ENCODE measurements at regions not wholly inside any gene's neighbourhood (a gene's known extent, or its start where the extent isn't known, plus 50 kb on each side); places are given as distances from the start of the nearest gene placed in this dataset.

GRCh38 chr14:71534506-71534905 is 397.7 kb upstream of the RGS6 start:
- DNase-seq: no peak
- Mint-ChIP-seq H3K27me3 (no peaks in the 10 kb centered on the region), H3K9me3 (no peaks in the 10 kb centered on the region), H3K4me1 (peaks cover 3% of the 10 kb centered on the region), H3K27ac (no peak overlapping the region), H3K36me3 (peaks cover 14% of the 10 kb centered on the region), H3K4me3 (no peak overlapping the region)
- CTCF ChIA-PET: no interaction called here

GRCh38 chr14:71536015-71536740 is 396.1 kb upstream of the RGS6 start:
- H3K27ac Mint-ChIP-seq: no peak overlapping the region
- no peak for DNase-seq
- peaks cover 3% of the 10 kb centered on the region for H3K4me1 Mint-ChIP-seq
- no peaks in the 10 kb centered on the region for H3K27me3 Mint-ChIP-seq
- peaks cover 4% of the 10 kb centered on the region for H3K36me3 Mint-ChIP-seq
- no peak overlapping the region for H3K4me3 Mint-ChIP-seq
- no peaks in the 10 kb centered on the region for H3K9me3 Mint-ChIP-seq
- CTCF ChIA-PET: no interaction called here

GRCh38 chr14:71536927-71537772 is 395.1 kb upstream of the RGS6 start:
- Mint-ChIP-seq H3K9me3 (no peaks in the 10 kb centered on the region), H3K4me1 (peaks cover 5% of the 10 kb centered on the region), H3K4me3 (no peak overlapping the region), H3K27me3 (no peaks in the 10 kb centered on the region), H3K36me3 (no peaks in the 10 kb centered on the region), H3K27ac (no peak overlapping the region)
- CTCF ChIA-PET: no interaction called here
- no peak for DNase-seq

GRCh38 chr14:71538288-71538687 is 393.9 kb upstream of the RGS6 start:
- CTCF ChIA-PET: no interaction called here
- Mint-ChIP-seq H3K36me3 (no peaks in the 10 kb centered on the region), H3K4me3 (no peak overlapping the region), H3K9me3 (no peaks in the 10 kb centered on the region), H3K27ac (no peak overlapping the region), H3K27me3 (no peaks in the 10 kb centered on the region), H3K4me1 (peaks cover 12% of the 10 kb centered on the region)
- DNase-seq: no peak

GRCh38 chr14:71538938-71539649 is 393.1 kb upstream of the RGS6 start:
- H3K27me3 Mint-ChIP-seq: no peaks in the 10 kb centered on the region
- CTCF ChIA-PET: no interaction called here
- no peak for DNase-seq
- no peak overlapping the region for H3K4me3 Mint-ChIP-seq
- no peaks in the 10 kb centered on the region for H3K36me3 Mint-ChIP-seq
- H3K4me1 Mint-ChIP-seq: peaks cover 12% of the 10 kb centered on the region
- H3K27ac Mint-ChIP-seq: no peak overlapping the region
- no peaks in the 10 kb centered on the region for H3K9me3 Mint-ChIP-seq

- Mint-ChIP-seq H3K27ac (no peak overlapping the region), H3K4me3 (no peak overlapping the region), H3K9me3 (no peaks in the 10 kb centered on the region), H3K36me3 (no peaks in the 10 kb centered on the region), H3K4me1 (peaks cover 12% of the 10 kb centered on the region), H3K27me3 (no peaks in the 10 kb centered on the region)
- no peak for DNase-seq
- CTCF ChIA-PET: no interaction called here
Measured at GRCh38 chr14:71539650-71540285, 392.5 kb upstream of the RGS6 start.

GRCh38 chr14:71541271-71541670 is 391.0 kb upstream of the RGS6 start:
- Mint-ChIP-seq H3K9me3 (no peaks in the 10 kb centered on the region), H3K27me3 (no peaks in the 10 kb centered on the region), H3K4me1 (peaks cover 12% of the 10 kb centered on the region), H3K4me3 (no peak overlapping the region), H3K36me3 (no peaks in the 10 kb centered on the region), H3K27ac (no peak overlapping the region)
- CTCF ChIA-PET: interaction anchor here (1.2 kb wide), 1 partner anchor 31 kb away, joined by 4 read pairs; no protein-coding TSS in a partner anchor
- DNase-seq: no peak

- H3K27ac Mint-ChIP-seq: peak overlapping the region; percentile 37
- H3K36me3 Mint-ChIP-seq: peaks cover 2% of the 10 kb centered on the region
- no peak for DNase-seq
- no peak overlapping the region for H3K4me3 Mint-ChIP-seq
- peaks cover 12% of the 10 kb centered on the region for H3K4me1 Mint-ChIP-seq
- no peaks in the 10 kb centered on the region for H3K9me3 Mint-ChIP-seq
- CTCF ChIA-PET: interaction anchor here (1.2 kb wide), 1 partner anchor 32 kb away, joined by 4 read pairs; no protein-coding TSS in a partner anchor
- no peaks in the 10 kb centered on the region for H3K27me3 Mint-ChIP-seq
Measured at GRCh38 chr14:71541973-71542690, 390.1 kb upstream of the RGS6 start.

- no peak for DNase-seq
- CTCF ChIA-PET: interaction anchor here (0.7 kb wide), 1 partner anchor 928 kb away, joined by 3 read pairs; no protein-coding TSS in a partner anchor
- H3K36me3 Mint-ChIP-seq: peaks cover 2% of the 10 kb centered on the region
- H3K27ac Mint-ChIP-seq: no peak overlapping the region
- H3K9me3 Mint-ChIP-seq: no peaks in the 10 kb centered on the region
- no peaks in the 10 kb centered on the region for H3K27me3 Mint-ChIP-seq
- no peak overlapping the region for H3K4me3 Mint-ChIP-seq
- peaks cover 38% of the 10 kb centered on the region for H3K4me1 Mint-ChIP-seq
Measured at GRCh38 chr14:71549421-71550050, 382.7 kb upstream of the RGS6 start.

- H3K36me3 Mint-ChIP-seq: peaks cover 2% of the 10 kb centered on the region
- H3K27ac Mint-ChIP-seq: no peak overlapping the region
- peaks cover 46% of the 10 kb centered on the region for H3K4me1 Mint-ChIP-seq
- no peak for DNase-seq
- CTCF ChIA-PET: no interaction called here
- no peaks in the 10 kb centered on the region for H3K27me3 Mint-ChIP-seq
- no peaks in the 10 kb centered on the region for H3K9me3 Mint-ChIP-seq
- no peak overlapping the region for H3K4me3 Mint-ChIP-seq
Measured at GRCh38 chr14:71550367-71550766, 381.9 kb upstream of the RGS6 start.

GRCh38 chr14:71551291-71551950 is 380.8 kb upstream of the RGS6 start:
- no peak overlapping the region for H3K4me3 Mint-ChIP-seq
- peaks cover 57% of the 10 kb centered on the region for H3K4me1 Mint-ChIP-seq
- H3K27ac Mint-ChIP-seq: no peak overlapping the region
- no peak for DNase-seq
- H3K36me3 Mint-ChIP-seq: peaks cover 6% of the 10 kb centered on the region
- no peaks in the 10 kb centered on the region for H3K27me3 Mint-ChIP-seq
- no peaks in the 10 kb centered on the region for H3K9me3 Mint-ChIP-seq
- CTCF ChIA-PET: interaction anchor here (1.2 kb wide), 1 partner anchor 202 kb away, joined by 3 read pairs; no protein-coding TSS in a partner anchor

GRCh38 chr14:71552809-71553208 is 379.4 kb upstream of the RGS6 start:
- DNase-seq: no peak
- no peaks in the 10 kb centered on the region for H3K27me3 Mint-ChIP-seq
- no peak overlapping the region for H3K4me3 Mint-ChIP-seq
- peak overlapping the region; percentile 99 for H3K27ac Mint-ChIP-seq
- H3K9me3 Mint-ChIP-seq: no peaks in the 10 kb centered on the region
- peaks cover 71% of the 10 kb centered on the region for H3K4me1 Mint-ChIP-seq
- CTCF ChIA-PET: interaction anchor here (0.9 kb wide), 1 partner anchor 34 kb away, joined by 3 read pairs; no protein-coding TSS in a partner anchor
- peaks cover 12% of the 10 kb centered on the region for H3K36me3 Mint-ChIP-seq

- peaks cover 12% of the 10 kb centered on the region for H3K36me3 Mint-ChIP-seq
- no peaks in the 10 kb centered on the region for H3K9me3 Mint-ChIP-seq
- no peak for DNase-seq
- peak overlapping the region; percentile 99 for H3K27ac Mint-ChIP-seq
- H3K4me1 Mint-ChIP-seq: peaks cover 80% of the 10 kb centered on the region
- no peak overlapping the region for H3K4me3 Mint-ChIP-seq
- CTCF ChIA-PET: interaction anchor here (1.2 to 2.1 kb wide), 3 partner anchors 56 to 232 kb away, joined by 3 to 6 read pairs (median 6); no protein-coding TSS in a partner anchor
- no peaks in the 10 kb centered on the region for H3K27me3 Mint-ChIP-seq
Measured at GRCh38 chr14:71553779-71554178, 378.4 kb upstream of the RGS6 start.
